ENCODE measurements at regions not wholly inside any gene's neighbourhood (a gene's known extent, or its start where the extent isn't known, plus 50 kb on each side); places are given as distances from the start of the nearest gene placed in this dataset.

- TF ChIP-seq CTCF (IDR thresholded peaks at IDR 0.05) (no peak), POLR2AphosphoS5 (IDR thresholded peaks at IDR 0.05) (no peak)
Observed at GRCh38 chr1:157189986-157190982, 52.1 kb upstream of the ETV3 start.

All from prostate gland (tissue), 2 donors.